ENCODE measurements at regions not wholly inside any gene's neighbourhood (a gene's known extent, or its start where the extent isn't known, plus 50 kb on each side); places are given as distances from the start of the nearest gene placed in this dataset.
"Not testable (repeated sequence)": the region's sequence is repeated elsewhere in the genome, so short reads cannot be mapped to it uniquely, and the experiment has no call there.

- H3K27me3 ChIP-seq (ENCODE audit: control insufficient read depth, insufficient read depth, low read length), result peaks cover 2% of the 10 kb centered on the region
- H3K27ac ChIP-seq (ENCODE audit: low read depth, low read length), result no peak overlapping the region
- no peak overlapping the region for H3K4me3 ChIP-seq (ENCODE audit: low read depth, low read length)
- H3K9me3 ChIP-seq (ENCODE audit: control insufficient read depth, insufficient read depth, low read length), result no peaks in the 10 kb centered on the region
- DNase-seq (ENCODE audit: low read depth in 4 of 6, low spot score in 6 of 6), result no peak
- WGBS (ENCODE audit: insufficient coverage), result 78% methylated on average over 15 of the region's 17 CpGs
- H3K4me1 ChIP-seq (ENCODE audit: control insufficient read depth, insufficient read depth, low read length), result peaks cover 58% of the 10 kb centered on the region
- H3K36me3 ChIP-seq (ENCODE audit: control insufficient read depth, insufficient read depth, low read length), result no peaks in the 10 kb centered on the region
These were observed 267.6 kb downstream of the ADGRD1 start for GRCh38 chr12:131221061-131221956.

GRCh38 chr12:131221957-131222328, 268.2 kb downstream of the ADGRD1 start:
- Histone ChIP-seq H3K36me3 (ENCODE audit: control insufficient read depth, insufficient read depth, low read length) (no peaks in the 10 kb centered on the region), H3K27ac (ENCODE audit: low read depth, low read length) (no peak overlapping the region), H3K4me1 (ENCODE audit: control insufficient read depth, insufficient read depth, low read length) (peaks cover 59% of the 10 kb centered on the region), H3K27me3 (ENCODE audit: control insufficient read depth, insufficient read depth, low read length) (peaks cover 2% of the 10 kb centered on the region), H3K9me3 (ENCODE audit: control insufficient read depth, insufficient read depth, low read length) (no peaks in the 10 kb centered on the region), H3K4me3 (ENCODE audit: low read depth, low read length) (no peak overlapping the region)
- WGBS (ENCODE audit: insufficient coverage), result 20% methylated on average over 3 of the region's 5 CpGs
- no peak for DNase-seq (ENCODE audit: low read depth in 4 of 6, low spot score in 6 of 6)

- H3K36me3 ChIP-seq (ENCODE audit: control insufficient read depth, insufficient read depth, low read length), result no peaks in the 10 kb centered on the region
- peaks cover 2% of the 10 kb centered on the region for H3K27me3 ChIP-seq (ENCODE audit: control insufficient read depth, insufficient read depth, low read length)
- H3K27ac ChIP-seq (ENCODE audit: low read depth, low read length), result no peak overlapping the region
- H3K9me3 ChIP-seq (ENCODE audit: control insufficient read depth, insufficient read depth, low read length), result no peaks in the 10 kb centered on the region
- peak in 5 of 6 donors; percentile 24 to 90 (median 43) for DNase-seq (ENCODE audit: low read depth in 4 of 6, low spot score in 6 of 6)
- peaks cover 55% of the 10 kb centered on the region for H3K4me1 ChIP-seq (ENCODE audit: control insufficient read depth, insufficient read depth, low read length)
- WGBS (ENCODE audit: insufficient coverage), result 44% methylated on average over 18 of the region's 22 CpGs
- no peak overlapping the region for H3K4me3 ChIP-seq (ENCODE audit: low read depth, low read length)
These were observed 268.8 kb downstream of the ADGRD1 start for GRCh38 chr12:131222329-131223139.

GRCh38 chr12:131223171-131223761, 269.6 kb downstream of the ADGRD1 start:
- Histone ChIP-seq H3K27ac (ENCODE audit: low read depth, low read length) (peak overlapping the region; percentile 33), H3K4me1 (ENCODE audit: control insufficient read depth, insufficient read depth, low read length) (peaks cover 51% of the 10 kb centered on the region), H3K36me3 (ENCODE audit: control insufficient read depth, insufficient read depth, low read length) (no peaks in the 10 kb centered on the region), H3K4me3 (ENCODE audit: low read depth, low read length) (no peak overlapping the region), H3K27me3 (ENCODE audit: control insufficient read depth, insufficient read depth, low read length) (peaks cover 2% of the 10 kb centered on the region), H3K9me3 (ENCODE audit: control insufficient read depth, insufficient read depth, low read length) (no peaks in the 10 kb centered on the region)
- no peak for DNase-seq (ENCODE audit: low read depth in 4 of 6, low spot score in 6 of 6)
- 78% methylated on average over 31 of the region's 31 CpGs for WGBS (ENCODE audit: insufficient coverage)

GRCh38 chr12:131223791-131224225, 270.1 kb downstream of the ADGRD1 start:
- Histone ChIP-seq H3K4me3 (ENCODE audit: low read depth, low read length) (no peak overlapping the region), H3K9me3 (ENCODE audit: control insufficient read depth, insufficient read depth, low read length) (no peaks in the 10 kb centered on the region), H3K27me3 (ENCODE audit: control insufficient read depth, insufficient read depth, low read length) (no peaks in the 10 kb centered on the region), H3K27ac (ENCODE audit: low read depth, low read length) (peak overlapping the region; percentile 33), H3K36me3 (ENCODE audit: control insufficient read depth, insufficient read depth, low read length) (no peaks in the 10 kb centered on the region), H3K4me1 (ENCODE audit: control insufficient read depth, insufficient read depth, low read length) (peaks cover 47% of the 10 kb centered on the region)
- WGBS (ENCODE audit: insufficient coverage), result 52% methylated on average over 8 of the region's 13 CpGs
- peak in 2 of 6 donors; percentile 58 to 60 for DNase-seq (ENCODE audit: low read depth in 4 of 6, low spot score in 6 of 6)

GRCh38 chr12:131224226-131225065, 270.7 kb downstream of the ADGRD1 start:
- WGBS (ENCODE audit: insufficient coverage), result 82% methylated on average over 8 of the region's 17 CpGs

GRCh38 chr12:131225066-131225380, 271.3 kb downstream of the ADGRD1 start:
- no CpG with 5 or more reads among the region's 12 CpGs for WGBS (ENCODE audit: insufficient coverage)
- H3K4me1 ChIP-seq (ENCODE audit: control insufficient read depth, insufficient read depth, low read length), result peaks cover 56% of the 10 kb centered on the region
- not testable (repeated sequence) for H3K27me3 ChIP-seq (ENCODE audit: control insufficient read depth, insufficient read depth, low read length)

More at GRCh38 chr12:131224226-131225065, 270.7 kb downstream of the ADGRD1 start:
- H3K9me3 ChIP-seq (ENCODE audit: control insufficient read depth, insufficient read depth, low read length); DNase-seq (ENCODE audit: low read depth in 4 of 6, low spot score in 6 of 6); H3K4me3 ChIP-seq (ENCODE audit: low read depth, low read length); H3K27ac ChIP-seq (ENCODE audit: low read depth, low read length); H3K27me3 ChIP-seq (ENCODE audit: control insufficient read depth, insufficient read depth, low read length); H3K36me3 ChIP-seq (ENCODE audit: control insufficient read depth, insufficient read depth, low read length): not testable (repeated sequence)
- peaks cover 50% of the 10 kb centered on the region for H3K4me1 ChIP-seq (ENCODE audit: control insufficient read depth, insufficient read depth, low read length)

GRCh38 chr12:131226345-131227265, 272.9 kb downstream of the ADGRD1 start:
- Histone ChIP-seq H3K4me1 (ENCODE audit: control insufficient read depth, insufficient read depth, low read length) (peaks cover 48% of the 10 kb centered on the region), H3K27me3 (ENCODE audit: control insufficient read depth, insufficient read depth, low read length) (no peaks in the 10 kb centered on the region), H3K36me3 (ENCODE audit: control insufficient read depth, insufficient read depth, low read length) (no peaks in the 10 kb centered on the region), H3K4me3 (ENCODE audit: low read depth, low read length) (no peak overlapping the region), H3K9me3 (ENCODE audit: control insufficient read depth, insufficient read depth, low read length) (no peaks in the 10 kb centered on the region), H3K27ac (ENCODE audit: low read depth, low read length) (no peak overlapping the region)
- DNase-seq (ENCODE audit: low read depth in 4 of 6, low spot score in 6 of 6), result peak in 1 of 6 donors; percentile 35
- WGBS (ENCODE audit: insufficient coverage), result 79% methylated on average over 9 of the region's 12 CpGs

More at GRCh38 chr12:131225066-131225380, 271.3 kb downstream of the ADGRD1 start:
- not testable (repeated sequence) for H3K36me3 ChIP-seq (ENCODE audit: control insufficient read depth, insufficient read depth, low read length); H3K27ac ChIP-seq (ENCODE audit: low read depth, low read length); DNase-seq (ENCODE audit: low read depth in 4 of 6, low spot score in 6 of 6); H3K4me3 ChIP-seq (ENCODE audit: low read depth, low read length); H3K9me3 ChIP-seq (ENCODE audit: control insufficient read depth, insufficient read depth, low read length)
